OCI-LY1 (cell line): ENCODE measurements at regions not wholly inside any gene's neighbourhood (a gene's known extent, or its start where the extent isn't known, plus 50 kb on each side); places are given as distances from the start of the nearest gene placed in this dataset.

Experiments
- H2AFZ ChIP-seq: fragments of 200-600 bp; sonication (generic), shearing (Covaris generic); 2 replicates; pipeline ENCODE4 v1.6.0; 2014; ENCODE audit warnings: antibody characterized with exemption, mild to moderate bottlenecking, low read length
- H3F3A ChIP-seq: fragments of 200-600 bp; sonication (generic), shearing (Covaris generic); 2 replicates; pipeline ENCODE4 v1.6.0; 2014; ENCODE audit warnings: mild to moderate bottlenecking, antibody characterized with exemption, low read length, moderate library complexity; ENCODE audit not compliant: insufficient read depth
- H3K27ac ChIP-seq: fragments of 200-600 bp; sonication (generic); 2 replicates; pipeline ENCODE4 v1.5.1; 2014; ENCODE audit warnings: low read length, mixed run types, mild to moderate bottlenecking, low read depth; ENCODE audit not compliant: poor library complexity, severe bottlenecking
- H3K27me3 ChIP-seq: fragments of 200-600 bp; sonication (generic); 2 replicates; pipeline ENCODE4 v1.6.0; 2014; ENCODE audit warnings: antibody characterized with exemption, mild to moderate bottlenecking, low read length, moderate library complexity; ENCODE audit not compliant: insufficient read depth
- H3K36me3 ChIP-seq: fragments of 200-600 bp; sonication (generic); 2 replicates; pipeline ENCODE4 v1.6.1; 2014; ENCODE audit warnings: mild to moderate bottlenecking, antibody characterized with exemption, low read length, moderate library complexity, mixed read lengths; ENCODE audit not compliant: insufficient read depth
- H3K4me1 ChIP-seq: fragments of 200-600 bp; sonication (generic); 2 replicates; pipeline ENCODE4 v1.5.1; 2014; ENCODE audit warnings: mild to moderate bottlenecking, low read length, moderate library complexity; ENCODE audit not compliant: insufficient read depth, severe bottlenecking
- H3K4me2 ChIP-seq: fragments of 200-600 bp; sonication (generic), shearing (Covaris generic); 2 replicates; pipeline ENCODE4 v1.6.1; 2014; ENCODE audit warnings: low read length
- H3K4me3 ChIP-seq: fragments of 200-600 bp; sonication (generic); 2 replicates; pipeline ENCODE4 v1.5.1; 2014; ENCODE audit warnings: low read length, low read depth, mild to moderate bottlenecking, mixed read lengths; ENCODE audit not compliant: poor library complexity, severe bottlenecking
- H3K79me2 ChIP-seq: fragments of 200-600 bp; shearing (Covaris generic); 2 replicates; pipeline ENCODE4 v1.6.1; 2016; ENCODE audit warnings: mixed run types, low read length, mixed read lengths; ENCODE audit not compliant: insufficient read depth
- H3K9ac ChIP-seq: fragments of 200-600 bp; sonication (generic), shearing (Covaris generic); 2 replicates; pipeline ENCODE4 v1.6.1; 2014; ENCODE audit warnings: mild to moderate bottlenecking, low read length, mixed read lengths
- H3K9me2 ChIP-seq: fragments of 200-600 bp; sonication (generic), shearing (Covaris generic); 2 replicates; pipeline ENCODE4 v1.6.1; 2014; ENCODE audit warnings: low read depth, mild to moderate bottlenecking, low read length, mixed read lengths
- H3K9me3 ChIP-seq: fragments of 200-600 bp; shearing (Covaris generic); 2 replicates; pipeline ENCODE4 v1.6.1; 2014; ENCODE audit warnings: low read length, mixed read lengths
- H4K20me1 ChIP-seq: fragments of 200-600 bp; sonication (generic), shearing (Covaris generic); 2 replicates; pipeline ENCODE4 v1.6.0; 2016; ENCODE audit warnings: mild to moderate bottlenecking, low read length; ENCODE audit not compliant: insufficient read depth
- EZH2 ChIP-seq: fragments of 200-600 bp; sonication (generic), shearing (Covaris generic); IDR thresholded peaks from 2 replicates; pipeline ENCODE4 v1.8.0; 2017; ENCODE audit warnings: borderline replicate concordance, mixed run types, mild to moderate bottlenecking, antibody characterized with exemption, low read length, moderate library complexity, mixed read lengths
- TF ChIP-seq, protein P1 (sequence below): fragments of 200-600 bp; sonication (generic), shearing (Covaris generic); IDR thresholded peaks from 2 replicates; pipeline ENCODE4 v1.5.1; 2017; ENCODE audit warnings: mild to moderate bottlenecking, antibody characterized with exemption, low read length, moderate library complexity, mixed read lengths

DNA sequence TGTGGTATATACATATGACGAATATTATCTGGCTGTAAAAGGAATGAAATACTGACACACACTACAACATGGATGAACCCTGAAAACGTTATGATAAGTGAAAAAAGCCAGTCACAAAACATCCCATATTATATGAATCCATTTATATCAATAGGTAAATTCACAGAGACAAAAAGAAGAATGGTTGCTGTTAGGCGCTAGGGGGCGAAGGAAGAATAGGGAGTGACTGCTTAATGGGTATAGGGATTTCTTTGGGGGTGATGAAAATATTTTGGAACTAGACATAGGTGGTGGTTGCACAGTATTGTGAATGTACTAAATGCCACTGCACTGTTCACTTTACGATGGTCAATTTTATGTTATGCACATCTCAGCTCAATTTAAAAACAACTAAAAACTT lies 96.4 kb upstream of the EGFL6 start:
- no peaks in the 10 kb centered on the region for H3K27me3 ChIP-seq
- H3K4me1 ChIP-seq, result peaks cover 46% of the 10 kb centered on the region
- no peaks in the 10 kb centered on the region for H4K20me1 ChIP-seq
- peak overlapping the region; percentile 81 for H3K27ac ChIP-seq
- H3K4me3 ChIP-seq, result peak overlapping the region; percentile 23
- TF ChIP-seq, protein P1, sequence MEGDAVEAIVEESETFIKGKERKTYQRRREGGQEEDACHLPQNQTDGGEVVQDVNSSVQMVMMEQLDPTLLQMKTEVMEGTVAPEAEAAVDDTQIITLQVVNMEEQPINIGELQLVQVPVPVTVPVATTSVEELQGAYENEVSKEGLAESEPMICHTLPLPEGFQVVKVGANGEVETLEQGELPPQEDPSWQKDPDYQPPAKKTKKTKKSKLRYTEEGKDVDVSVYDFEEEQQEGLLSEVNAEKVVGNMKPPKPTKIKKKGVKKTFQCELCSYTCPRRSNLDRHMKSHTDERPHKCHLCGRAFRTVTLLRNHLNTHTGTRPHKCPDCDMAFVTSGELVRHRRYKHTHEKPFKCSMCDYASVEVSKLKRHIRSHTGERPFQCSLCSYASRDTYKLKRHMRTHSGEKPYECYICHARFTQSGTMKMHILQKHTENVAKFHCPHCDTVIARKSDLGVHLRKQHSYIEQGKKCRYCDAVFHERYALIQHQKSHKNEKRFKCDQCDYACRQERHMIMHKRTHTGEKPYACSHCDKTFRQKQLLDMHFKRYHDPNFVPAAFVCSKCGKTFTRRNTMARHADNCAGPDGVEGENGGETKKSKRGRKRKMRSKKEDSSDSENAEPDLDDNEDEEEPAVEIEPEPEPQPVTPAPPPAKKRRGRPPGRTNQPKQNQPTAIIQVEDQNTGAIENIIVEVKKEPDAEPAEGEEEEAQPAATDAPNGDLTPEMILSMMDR, result peak; percentile 60
- no peak for TF ChIP-seq EZH2
- peak overlapping the region; percentile 56 for H3K4me2 ChIP-seq
- H3K9me2 ChIP-seq, result no peaks in the 10 kb centered on the region
- no peaks in the 10 kb centered on the region for H3K36me3 ChIP-seq
- no peaks in the 10 kb centered on the region for H3F3A ChIP-seq
- H3K79me2 ChIP-seq, result no peaks in the 10 kb centered on the region
- peak overlapping the region; percentile 60 for H3K9ac ChIP-seq
- H2AFZ ChIP-seq, result no peak overlapping the region
- no peaks in the 10 kb centered on the region for H3K9me3 ChIP-seq

DNA sequence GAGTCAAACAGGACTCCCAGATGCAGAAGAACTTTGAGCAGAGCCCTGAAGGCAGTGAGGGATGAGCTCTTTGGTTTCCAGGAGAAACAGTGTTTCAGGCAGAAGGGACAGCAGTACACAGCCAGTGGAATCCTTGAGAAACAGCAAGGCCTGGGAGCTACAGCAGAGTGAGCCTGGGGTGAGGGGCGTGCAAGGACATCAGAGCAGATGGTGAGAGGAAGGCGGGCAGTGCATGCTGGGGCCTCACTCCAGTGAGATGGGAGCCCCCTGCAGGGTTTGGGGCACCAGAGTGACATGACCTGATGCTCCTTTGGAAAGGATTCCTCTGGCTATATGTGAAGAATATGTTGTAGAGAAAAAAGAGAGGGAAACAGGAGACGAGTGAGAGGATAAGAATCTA lies 98.1 kb upstream of the EGFL6 start:
- Histone ChIP-seq H4K20me1 (no peaks in the 10 kb centered on the region), H3K4me1 (peaks cover 46% of the 10 kb centered on the region), H3K9me3 (no peaks in the 10 kb centered on the region), H3K4me3 (no peak overlapping the region), H2AFZ (no peak overlapping the region; the same call in 1 of the 2 replicates), H3K27ac (no peak overlapping the region), H3F3A (no peaks in the 10 kb centered on the region), H3K79me2 (no peaks in the 10 kb centered on the region), H3K27me3 (no peaks in the 10 kb centered on the region), H3K9me2 (no peaks in the 10 kb centered on the region), H3K4me2 (no peak overlapping the region), H3K36me3 (no peaks in the 10 kb centered on the region), H3K9ac (no peak overlapping the region)
- no peak for TF ChIP-seq EZH2
- TF ChIP-seq, protein P1, result 0 out of 2 replicates have a peak, but pooled peaks have one; percentile 8

DNA sequence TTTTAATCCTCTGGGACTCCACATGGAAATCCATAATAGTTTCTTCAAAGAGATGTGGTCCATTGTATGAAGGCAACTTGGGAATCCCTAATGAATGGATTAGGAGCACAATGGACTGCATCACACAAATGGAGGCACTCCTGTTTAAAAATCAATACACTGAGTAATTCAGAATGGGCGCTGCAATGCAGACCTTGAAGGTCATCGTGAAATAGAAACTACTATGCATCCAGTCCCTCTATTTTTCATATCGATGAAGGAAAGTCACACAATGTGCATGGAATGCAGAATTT lies 98.8 kb upstream of the EGFL6 start:
- H3K9me2 ChIP-seq, result no peaks in the 10 kb centered on the region
- TF ChIP-seq, protein P1, result no peak
- no peak for TF ChIP-seq EZH2
- H3K4me3 ChIP-seq, result no peak overlapping the region
- H2AFZ ChIP-seq, result no peak overlapping the region
- no peaks in the 10 kb centered on the region for H3K9me3 ChIP-seq
- H3K4me1 ChIP-seq, result peaks cover 46% of the 10 kb centered on the region
- H4K20me1 ChIP-seq, result no peaks in the 10 kb centered on the region
- H3K36me3 ChIP-seq, result no peaks in the 10 kb centered on the region
- H3K4me2 ChIP-seq, result no peak overlapping the region
- no peak overlapping the region for H3K9ac ChIP-seq
- no peaks in the 10 kb centered on the region for H3F3A ChIP-seq
- peak overlapping the region; percentile 40 for H3K27ac ChIP-seq
- H3K27me3 ChIP-seq, result no peaks in the 10 kb centered on the region
- H3K79me2 ChIP-seq, result no peaks in the 10 kb centered on the region
